HG03095 (cell line): ENCODE measurements at regions not wholly inside any gene's neighbourhood (a gene's known extent, or its start where the extent isn't known, plus 50 kb on each side); places are given as distances from the start of the nearest gene placed in this dataset.
"Not testable (repeated sequence)": the region's sequence is repeated elsewhere in the genome, so short reads cannot be mapped to it uniquely, and the experiment has no call there.

ENCODE experiments used
- ATAC-seq: cut with Tn5 transposase; IDR thresholded peaks from one replicate; pipeline ENCODE4 v1.9.1; 2021; ENCODE audit warnings: moderate library complexity; ENCODE audit not compliant: unreplicated experiment

- ATAC-seq = no peak
These were observed 157.3 kb upstream of the CHAC2 start for GRCh38 chr2:53610260-53610659.

DNA sequence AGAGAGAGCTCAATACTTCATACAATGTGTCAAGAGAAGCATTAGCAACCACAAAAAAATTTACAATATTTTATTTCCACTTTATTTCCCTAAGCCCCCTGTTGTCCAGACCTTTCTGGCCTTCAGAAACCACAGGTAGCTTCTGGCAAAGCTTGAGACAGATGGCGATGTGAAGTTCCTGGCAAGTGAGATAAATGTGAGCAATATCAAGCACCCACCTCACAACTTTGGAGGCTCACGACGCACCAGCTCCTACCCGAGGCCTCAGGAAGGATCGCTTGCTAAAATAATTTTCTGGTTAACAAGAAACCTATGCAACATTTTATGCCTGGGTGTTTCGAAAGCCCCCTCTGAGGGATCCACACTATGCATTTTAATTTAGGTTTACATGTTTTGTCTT, 158.1 kb upstream of the CHAC2 start:
- no peak for ATAC-seq

- ATAC-seq = no peak
These were observed 159.3 kb upstream of the CHAC2 start for GRCh38 chr2:53608293-53608692.

DNA sequence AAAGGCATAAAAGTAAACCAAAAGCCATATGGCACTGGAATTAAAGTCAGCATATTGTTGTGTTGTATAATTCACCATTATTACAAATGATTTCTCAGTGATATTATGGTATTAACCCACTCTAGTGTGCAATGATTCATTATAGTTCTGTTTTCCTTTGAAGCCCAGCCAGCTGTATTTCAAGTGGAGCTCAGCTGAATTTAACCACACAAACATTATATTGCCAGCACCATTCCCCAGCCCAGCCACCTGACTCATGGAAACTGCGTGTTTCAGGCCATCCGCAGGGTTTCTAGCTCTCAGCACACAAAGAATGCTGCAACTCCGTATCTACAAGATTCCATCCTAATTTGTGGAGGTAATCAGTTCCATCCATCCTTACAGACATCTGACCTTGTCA, 166.8 kb upstream of the CHAC2 start:
- no peak for ATAC-seq

GRCh38 chr2:53586733-53587612, 180.6 kb upstream of the CHAC2 start:
- ATAC-seq = not testable (repeated sequence)

GRCh38 chr2:53584986-53585385, 182.6 kb upstream of the CHAC2 start:
- no peak for ATAC-seq

DNA sequence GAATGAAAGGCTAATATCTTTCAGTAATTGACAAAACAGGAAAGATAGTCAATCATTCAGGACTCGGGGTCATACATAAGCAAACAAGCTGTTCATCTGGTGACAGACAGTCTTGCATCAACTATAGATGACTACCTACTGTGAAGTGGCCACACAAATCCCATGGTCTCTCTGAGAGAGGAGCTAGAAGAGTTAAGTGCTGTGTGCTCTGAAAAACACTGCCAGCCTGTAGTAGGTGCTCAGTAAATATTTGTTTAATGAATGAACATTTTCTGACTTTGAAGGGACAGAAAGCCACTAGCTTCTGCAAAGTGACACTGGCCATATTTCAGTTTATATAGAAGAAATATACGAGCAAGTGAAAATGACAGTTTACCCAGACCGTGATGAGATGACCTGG, 184.0 kb upstream of the CHAC2 start:
- no peak for ATAC-seq

DNA sequence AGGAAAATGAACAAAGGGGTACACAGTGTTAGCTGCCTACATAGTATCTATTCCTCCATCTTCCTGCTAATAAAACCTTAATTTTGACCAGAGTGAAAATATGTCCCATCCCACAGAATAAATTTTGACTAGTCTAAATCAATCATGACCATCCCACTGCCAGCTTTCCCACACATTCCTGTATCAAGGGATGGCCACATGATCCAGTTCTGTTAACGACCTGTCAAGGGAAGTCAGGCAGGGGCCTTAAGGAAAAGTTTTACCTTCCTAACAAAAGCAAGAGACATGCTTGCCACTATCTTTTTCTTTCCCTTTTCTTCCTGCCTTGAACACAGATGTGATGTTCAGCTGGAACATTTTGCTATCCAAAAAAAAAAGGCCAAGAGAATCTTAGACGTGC, 185.0 kb upstream of the CHAC2 start:
- no peak for ATAC-seq

DNA sequence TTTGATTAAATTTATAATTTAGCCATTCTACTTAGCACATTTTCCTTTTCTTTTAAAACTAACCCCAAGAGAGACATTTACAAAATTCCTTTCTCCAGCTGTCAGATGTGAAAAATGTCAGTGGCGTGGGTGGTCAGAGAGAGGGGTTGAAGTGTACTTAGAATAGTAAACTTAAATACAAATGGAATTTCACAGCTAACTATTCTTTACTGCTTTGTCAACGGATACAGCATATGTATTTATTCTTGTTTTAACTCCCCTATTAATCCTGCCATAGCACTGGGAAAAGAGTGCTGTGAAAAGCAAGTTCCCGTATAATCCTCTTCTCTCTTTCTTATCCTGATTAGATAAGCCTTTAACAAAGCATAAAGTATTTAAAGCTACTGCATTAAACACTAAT, 191.4 kb upstream of the CHAC2 start:
- ATAC-seq = no peak

DNA sequence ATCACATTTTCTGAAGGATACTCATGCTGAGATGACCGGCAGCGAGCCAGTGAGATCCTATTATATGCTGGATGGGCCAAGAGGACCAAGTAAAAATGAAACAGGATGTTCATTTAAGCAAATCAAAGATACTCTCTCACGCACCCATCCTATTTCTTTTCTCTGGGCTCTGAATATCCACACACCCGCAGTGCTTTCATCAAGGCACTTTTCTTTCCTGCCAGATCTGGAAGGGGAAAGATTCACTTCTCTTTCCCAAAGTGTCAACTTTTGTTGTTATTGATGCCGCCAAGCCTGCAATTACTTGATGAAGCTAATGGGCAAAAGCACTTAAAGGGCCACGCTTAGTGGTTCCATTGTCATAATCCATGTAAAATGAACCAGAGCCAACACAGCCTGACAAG, 191.9 kb upstream of the CHAC2 start:
- ATAC-seq = no peak

DNA sequence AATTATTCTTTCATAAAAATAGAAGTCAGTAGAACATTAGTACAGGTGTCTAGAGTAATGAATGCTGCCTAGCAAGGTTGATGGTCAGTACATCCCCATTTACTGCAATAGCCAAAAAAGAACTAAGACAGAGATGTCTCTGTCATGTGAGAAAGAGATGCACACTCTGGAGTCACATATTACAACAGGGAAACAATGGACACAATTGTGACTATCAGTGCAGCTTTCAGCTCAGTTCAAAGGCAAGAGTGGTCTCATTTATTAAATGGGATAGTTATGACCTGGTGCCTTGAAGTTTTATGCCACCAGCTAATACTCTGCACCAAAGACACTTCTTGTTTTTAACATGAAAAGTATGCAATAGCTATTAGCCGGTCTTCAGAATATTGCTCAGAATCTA, 194.9 kb upstream of the CHAC2 start:
- no peak for ATAC-seq

GRCh38 chr2:53569957-53570727, 197.5 kb upstream of the CHAC2 start:
- ATAC-seq = no peak

GRCh38 chr2:53568469-53568868, 199.1 kb upstream of the CHAC2 start:
- no peak for ATAC-seq

DNA sequence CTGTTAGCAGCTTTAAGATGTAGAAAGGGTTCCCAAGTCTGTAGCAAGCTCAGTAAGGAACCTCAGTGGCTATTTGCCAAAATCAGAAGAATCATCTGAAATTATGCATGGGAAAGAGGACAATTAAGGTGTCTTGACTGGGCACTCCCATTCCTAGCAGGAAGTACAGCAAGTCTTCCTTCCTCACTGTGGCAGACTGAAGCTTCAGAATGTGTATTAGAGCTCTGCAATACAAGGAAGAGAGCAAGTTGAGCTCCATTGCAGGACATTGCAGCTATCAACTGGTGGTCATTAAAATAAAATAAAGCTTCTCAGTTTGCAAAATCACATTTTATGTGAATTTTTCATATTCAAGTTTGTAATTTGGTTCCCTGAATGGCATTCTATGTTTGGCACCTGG, 200.5 kb upstream of the CHAC2 start:
- ATAC-seq = no peak

DNA sequence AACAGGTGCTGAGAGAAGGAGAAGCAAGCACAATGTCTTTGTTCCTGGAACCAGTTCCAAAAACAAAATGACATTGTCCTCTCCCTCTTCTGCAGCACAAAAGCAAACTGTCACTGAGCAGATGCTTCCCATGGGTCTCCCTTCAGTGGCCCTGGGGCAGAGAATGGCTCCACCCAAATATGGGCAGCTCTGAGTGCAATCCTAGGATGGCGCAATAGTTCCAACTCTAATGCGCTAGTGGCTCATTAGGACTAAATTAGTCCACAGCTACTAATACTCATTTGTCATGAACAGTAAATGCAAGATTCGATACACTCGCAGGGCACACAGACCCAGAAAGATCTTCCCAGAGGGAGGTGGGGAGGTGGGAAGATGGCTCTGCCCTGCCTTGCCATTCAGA, 205.2 kb upstream of the CHAC2 start:
- ATAC-seq = no peak

GRCh38 chr2:53561155-53561554, 206.4 kb upstream of the CHAC2 start:
- no peak for ATAC-seq

- no peak for ATAC-seq
These were observed 208.2 kb upstream of the CHAC2 start for GRCh38 chr2:53559302-53559966.

GRCh38 chr2:53558867-53559266, 208.7 kb upstream of the CHAC2 start:
- ATAC-seq = no peak

DNA sequence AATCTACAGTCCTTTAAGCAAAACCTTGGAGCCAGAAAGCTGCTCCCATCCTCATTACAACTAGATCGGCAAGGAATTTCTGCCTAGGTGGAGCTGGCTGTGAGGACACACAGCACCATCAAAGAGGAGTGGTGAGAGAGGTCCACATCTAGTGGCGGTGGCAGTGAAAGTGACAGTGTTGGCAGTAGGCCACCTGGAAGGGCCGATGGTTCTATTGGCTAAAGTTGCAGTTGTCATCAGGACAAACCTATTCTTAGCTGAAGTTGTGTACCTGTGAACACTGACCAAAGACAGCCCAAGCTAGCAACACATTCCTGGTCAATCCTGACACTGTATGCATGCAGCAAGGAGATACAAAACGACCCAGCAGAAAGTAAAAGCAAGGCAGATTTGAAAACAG, 218.1 kb upstream of the CHAC2 start:
- no peak for ATAC-seq

- no peak for ATAC-seq
These were observed 222.0 kb upstream of the CHAC2 start for GRCh38 chr2:53545604-53546003.

DNA sequence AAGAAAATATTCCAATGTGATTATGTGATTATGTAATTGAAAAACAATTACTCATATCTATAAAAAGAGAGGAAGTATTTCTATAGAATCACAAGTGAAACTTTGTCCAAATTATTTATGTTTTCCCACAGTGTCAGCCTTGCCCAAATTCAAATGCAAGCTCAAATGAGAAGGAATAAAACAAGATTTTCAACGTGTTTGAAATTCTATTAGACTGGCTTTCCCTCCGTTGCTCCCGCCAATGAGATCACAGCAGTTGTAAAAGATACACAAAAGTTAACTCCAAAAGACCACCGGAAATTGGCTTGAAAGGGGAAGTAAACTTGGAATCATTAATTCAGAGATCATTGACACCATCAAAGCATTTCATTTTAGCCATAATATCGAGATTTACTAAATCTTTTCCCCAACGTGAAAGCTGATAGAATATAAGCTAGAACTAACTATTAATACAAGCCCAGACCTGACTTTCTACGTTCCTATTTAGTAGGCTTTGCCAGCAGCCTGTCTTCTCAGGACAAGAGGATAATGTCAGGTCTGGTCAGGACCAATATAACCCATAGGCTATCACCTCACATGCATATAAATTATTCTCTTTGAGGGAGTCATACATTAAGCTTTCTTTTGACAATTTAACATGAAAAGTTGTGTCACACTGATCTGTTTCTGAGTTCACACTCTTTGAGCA, 222.6 kb upstream of the CHAC2 start:
- no peak for ATAC-seq
